ENCODE measurements at regions not wholly inside any gene's neighbourhood (a gene's known extent, or its start where the extent isn't known, plus 50 kb on each side); places are given as distances from the start of the nearest gene placed in this dataset.

- WGBS, 2 donors: 84 to 88% methylated on average over 3 of the region's 3 CpGs
- peak overlapping the region in 6 of 10 donors; percentile 85 to 97 (median 94) for H3K27ac ChIP-seq
- no peak overlapping the region for H3K4me3 ChIP-seq
- ATAC-seq (no peak), DNase-seq (no peak)
- H3K9me3 ChIP-seq: peaks cover 0 to 4% (median under 1%) of the 10 kb centered on the region in 11 donors
- peaks cover 29 to 87% (median 71%) of the 10 kb centered on the region in 9 donors for H3K4me1 ChIP-seq
- H3K36me3 ChIP-seq: no peaks in the 10 kb centered on the region
- no peak for TF ChIP-seq CTCF (IDR thresholded peaks at IDR 0.05)
- intact Hi-C loops (cut with DNase I): loop anchor here in 7 of 10 donors (5.0 to 10.0 kb wide), 8 partner anchors 52 to 923 kb away; partner anchors contain the start of gene ZEB1 (in 1 of the 7)
- no peaks in the 10 kb centered on the region for H3K27me3 ChIP-seq
Observed at GRCh38 chr10:31705136-31705535, 223.5 kb downstream of the ARHGAP12 start.

GRCh38 chr10:31704195-31704594, 224.4 kb downstream of the ARHGAP12 start:
- H3K27ac ChIP-seq: peak overlapping the region in 2 of 10 donors; percentile 7 to 97
- no peaks in the 10 kb centered on the region for H3K36me3 ChIP-seq
- intact Hi-C loops (cut with DNase I): loop anchor here in 4 of 10 donors (5.0 to 10.0 kb wide), 5 partner anchors 53 to 389 kb away; partner anchors contain the start of gene ZEB1 (in 1 of the 4)
- ATAC-seq (no peak), DNase-seq (no peak)
- 80 to 93% methylated on average over 1 of the region's 1 CpG for WGBS, 2 donors
- no peaks in the 10 kb centered on the region for H3K27me3 ChIP-seq
- no peak for TF ChIP-seq CTCF (IDR thresholded peaks at IDR 0.05)
- H3K4me1 ChIP-seq: peaks cover 37 to 90% (median 74%) of the 10 kb centered on the region in 9 donors
- no peak overlapping the region for H3K4me3 ChIP-seq
- H3K9me3 ChIP-seq: no peaks in the 10 kb centered on the region

GRCh38 chr10:31702954-31703353, 225.7 kb downstream of the ARHGAP12 start:
- no peaks in the 10 kb centered on the region for H3K9me3 ChIP-seq
- no peak for DNase-seq
- no peaks in the 10 kb centered on the region for H3K27me3 ChIP-seq
- no peaks in the 10 kb centered on the region for H3K36me3 ChIP-seq
- no peak overlapping the region for H3K4me3 ChIP-seq
- peaks cover 37 to 90% (median 74%) of the 10 kb centered on the region in 9 donors for H3K4me1 ChIP-seq
- peak overlapping the region in 3 of 10 donors; percentile 97 for H3K27ac ChIP-seq
- no peak for TF ChIP-seq CTCF (IDR thresholded peaks at IDR 0.05)
- ATAC-seq: no peak
- intact Hi-C loops (cut with DNase I): loop anchor here in 4 of 10 donors (5.0 to 10.0 kb wide), 5 partner anchors 54 to 388 kb away; partner anchors contain the start of gene ZEB1 (in 1 of the 4)
- 90 to 94% methylated on average over 4 of the region's 4 CpGs for WGBS, 2 donors

- H3K27ac ChIP-seq: peak overlapping the region; percentile 36 to 99 (median 96)
- DNase-seq: no peak
- intact Hi-C loops (cut with DNase I): loop anchor here in 4 of 10 donors (5.0 to 10.0 kb wide), 5 partner anchors 55 to 387 kb away; partner anchors contain the start of gene ZEB1 (in 1 of the 4)
- WGBS, 2 donors: 89 to 92% methylated on average over 2 of the region's 2 CpGs
- H3K9me3 ChIP-seq: no peaks in the 10 kb centered on the region
- peaks cover 33 to 90% (median 74%) of the 10 kb centered on the region in 9 donors for H3K4me1 ChIP-seq
- TF ChIP-seq CTCF (IDR thresholded peaks at IDR 0.05): no peak
- H3K4me3 ChIP-seq: no peak overlapping the region
- no peaks in the 10 kb centered on the region for H3K36me3 ChIP-seq
- ATAC-seq: no peak
- H3K27me3 ChIP-seq: no peaks in the 10 kb centered on the region
Observed at GRCh38 chr10:31702005-31702404, 226.6 kb downstream of the ARHGAP12 start.

Data from heart right ventricle (tissue), 16 donors.